Caco-2 (cell line): ENCODE measurements at regions not wholly inside any gene's neighbourhood (a gene's known extent, or its start where the extent isn't known, plus 50 kb on each side); places are given as distances from the start of the nearest gene placed in this dataset.

ENCODE experiments used
- BruUV-seq: library from RNA; stranded (reverse); fragments of 400-500 nt; replicated peaks from 2 replicates; lab custom pipeline; 2021; lab: Mats Ljungman, UMichigan
- CTCF ChIA-PET: fragments of 300-600 bp; sonication (Branson Sonifier 250); formaldehyde crosslinking; loops from one replicate; lab custom pipeline; 2022; ENCODE audit warnings: antibody characterized with exemption; lab: Charles Lee
- POLR2A ChIA-PET: fragments of 300-600 bp; sonication (Branson Sonifier 250); formaldehyde crosslinking; loops from one replicate; lab custom pipeline; 2022; ENCODE audit warnings: antibody characterized with exemption; lab: Charles Lee
- DNase-seq, 2 experiments: peaks; one replicate each; pipeline versions ENCODE4 v3.0.0 to v3.0.0-alpha.2; 2020 to 2022
- H3K27me3 ChIP-seq: replicated peaks from 2 replicates; pipeline ENCODE4 v1.6.0; 2011; ENCODE audit warnings: low read length; ENCODE audit not compliant: control insufficient read depth, insufficient read depth
- H3K36me3 ChIP-seq: 2 replicates; pipeline ENCODE4 v1.5.1; 2011; ENCODE audit warnings: low read length; ENCODE audit not compliant: control insufficient read depth, insufficient read depth
- H3K4me1 ChIP-seq: fragments of 250-450 bp; sonication (Bioruptor Pico); 2 replicates; pipeline ENCODE4 v1.5.1; 2020; ENCODE audit warnings: mild to moderate bottlenecking
- H3K4me3 ChIP-seq: 2 replicates; pipeline ENCODE4 v1.5.1; 2011; ENCODE audit warnings: low read depth, mild to moderate bottlenecking, control low read depth, low read length
- H3K9me3 ChIP-seq: fragments of 250-450 bp; sonication (Bioruptor Pico); 2 replicates; pipeline ENCODE4 v1.5.1; 2020; ENCODE audit warnings: mild to moderate bottlenecking, moderate library complexity
- H3K27ac Mint-ChIP-seq: one replicate; pipeline ENCODE4 v1.8.0; 2022; ENCODE audit warnings: mixed read lengths; ENCODE audit not compliant: unreplicated experiment
- H3K27me3 Mint-ChIP-seq: one replicate; pipeline ENCODE4 v1.8.0; 2022; ENCODE audit warnings: mixed read lengths; ENCODE audit not compliant: insufficient read depth, unreplicated experiment
- H3K36me3 Mint-ChIP-seq: one replicate; pipeline ENCODE4 v1.8.0; 2022; ENCODE audit warnings: mild to moderate bottlenecking, mixed read lengths; ENCODE audit not compliant: insufficient read depth, unreplicated experiment
- H3K4me1 Mint-ChIP-seq: one replicate; pipeline ENCODE4 v1.8.0; 2022; ENCODE audit warnings: low read depth, mixed read lengths; ENCODE audit not compliant: unreplicated experiment
- H3K4me3 Mint-ChIP-seq: one replicate; pipeline ENCODE4 v1.8.0; 2022; ENCODE audit warnings: mild to moderate bottlenecking, moderate library complexity, mixed read lengths; ENCODE audit not compliant: unreplicated experiment
- H3K9me3 Mint-ChIP-seq: one replicate; pipeline ENCODE4 v1.8.0; 2022; ENCODE audit warnings: mixed read lengths; ENCODE audit not compliant: unreplicated experiment
- CTCF ChIP-seq, 2 experiments: fragments of 200-600 bp in 1 of 2; IDR thresholded peaks; 1 replicate in 1 of 2; 2 replicates in 1 of 2; pipeline versions ENCODE4 v1.5.1 to v1.8.0; 2011 to 2022; ENCODE audit warnings: antibody characterized with exemption in 1 of 2, control low read depth in 1 of 2, inconsistent platforms in 1 of 2, low read depth in 1 of 2, low read length in 1 of 2, mild to moderate bottlenecking in 1 of 2, moderate library complexity in 1 of 2; ENCODE audit not compliant: insufficient read depth in 1 of 2, severe bottlenecking in 1 of 2, unreplicated experiment in 1 of 2
- intact Hi-C: fragments of 100-400 bp; cut with micrococcal nuclease; formaldehyde crosslinking; loops from one replicate; pipeline ENCODE4 v1.10.0; 2022; ENCODE audit not compliant: unreplicated experiment

- no peaks in the 10 kb centered on the region for H3K27me3 Mint-ChIP-seq
- no peaks in the 10 kb centered on the region for H3K36me3 Mint-ChIP-seq
- H3K4me3 Mint-ChIP-seq = no peak overlapping the region
- CTCF ChIA-PET = no interaction called here
- BruUV-seq = no TSS peak
- Histone ChIP-seq H3K4me3 (no peak overlapping the region), H3K27me3 (no peaks in the 10 kb centered on the region), H3K4me1 (peaks cover 27% of the 10 kb centered on the region), H3K9me3 (peaks cover 8% of the 10 kb centered on the region; the same call in 1 of the 2 replicates), H3K36me3 (no peaks in the 10 kb centered on the region)
- POLR2A ChIA-PET = no interaction called here
- TF ChIP-seq CTCF (IDR thresholded peaks at IDR 0.05; ENCODE audit: insufficient read depth in 1 of 2, low read depth in 1 of 2, low read length in 1 of 2, severe bottlenecking in 1 of 2, unreplicated experiment in 1 of 2) = no peak
- H3K27ac Mint-ChIP-seq = no peak overlapping the region
- intact Hi-C loops = no loop called here
- H3K4me1 Mint-ChIP-seq = peaks cover 35% of the 10 kb centered on the region
- DNase-seq = no peak
- peaks cover 41% of the 10 kb centered on the region for H3K9me3 Mint-ChIP-seq
Observed at GRCh38 chr11:104618954-104619353, 279.3 kb downstream of the CASP12 start.

DNA sequence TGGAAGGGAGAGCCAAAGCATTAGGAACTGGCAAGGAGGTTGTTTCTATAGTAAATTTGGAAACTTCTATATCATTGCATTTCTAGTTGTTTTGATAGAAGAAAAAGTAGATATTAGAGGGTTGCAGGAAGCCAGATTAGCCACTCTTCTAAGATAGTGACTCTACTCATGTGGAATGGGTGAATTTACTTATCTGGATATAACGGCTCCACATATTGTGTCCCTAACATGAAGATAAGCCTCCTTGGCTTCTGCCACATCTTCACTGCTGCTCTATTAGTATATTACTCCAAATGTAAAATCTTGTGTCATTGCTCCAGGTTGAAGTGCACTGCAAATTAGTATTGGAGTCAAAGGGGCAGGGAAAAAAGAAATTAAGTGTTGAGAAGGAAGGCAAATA lies 283.3 kb downstream of the CASP12 start:
- Mint-ChIP-seq H3K36me3 (no peaks in the 10 kb centered on the region), H3K4me3 (no peak overlapping the region), H3K9me3 (peaks cover 23% of the 10 kb centered on the region), H3K27me3 (no peaks in the 10 kb centered on the region), H3K27ac (no peak overlapping the region), H3K4me1 (peaks cover 6% of the 10 kb centered on the region)
- DNase-seq = no peak
- H3K27me3 ChIP-seq = no peaks in the 10 kb centered on the region
- no peak overlapping the region for H3K4me3 ChIP-seq
- BruUV-seq = no TSS peak
- no peaks in the 10 kb centered on the region for H3K36me3 ChIP-seq
- 0 out of 2 replicates have a peak, but pooled peaks cover 8% of the 10 kb centered on the region for H3K9me3 ChIP-seq
- intact Hi-C loops = no loop called here
- H3K4me1 ChIP-seq = peaks cover under 1% of the 10 kb centered on the region
- POLR2A ChIA-PET = no interaction called here
- no peak for TF ChIP-seq CTCF (IDR thresholded peaks at IDR 0.05; ENCODE audit: insufficient read depth in 1 of 2, low read depth in 1 of 2, low read length in 1 of 2, severe bottlenecking in 1 of 2, unreplicated experiment in 1 of 2)
- CTCF ChIA-PET = no interaction called here

DNA sequence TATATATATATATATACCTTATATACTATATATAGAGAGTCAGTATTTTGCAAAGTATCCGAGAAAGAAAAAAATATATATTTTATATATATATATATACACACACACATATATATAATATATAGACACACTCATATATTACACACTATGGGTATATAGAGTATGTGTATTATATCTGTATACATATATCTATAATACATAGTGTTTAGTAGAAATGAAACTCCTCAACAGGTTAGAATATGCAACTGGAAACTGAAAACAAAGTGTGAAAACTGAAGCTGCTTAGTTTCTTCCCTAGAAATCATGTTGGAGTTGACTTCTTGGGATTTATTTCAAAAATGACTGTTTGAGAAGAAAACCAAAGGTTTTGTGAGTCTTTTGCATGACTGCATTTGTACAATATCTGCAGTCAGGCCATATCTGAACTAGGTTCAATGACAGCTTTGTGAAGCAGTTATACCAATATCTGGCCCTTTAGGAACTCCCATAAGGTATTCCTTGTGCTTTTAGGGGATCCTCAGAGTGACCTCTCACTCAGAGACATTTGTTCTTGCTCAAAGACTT lies 284.1 kb downstream of the CASP12 start:
- DNase-seq = no peak
- 0 out of 2 replicates have a peak, but pooled peaks cover 8% of the 10 kb centered on the region for H3K9me3 ChIP-seq
- Mint-ChIP-seq H3K4me3 (no peak overlapping the region), H3K4me1 (peaks cover 6% of the 10 kb centered on the region), H3K27ac (no peak overlapping the region), H3K9me3 (peaks cover 23% of the 10 kb centered on the region), H3K36me3 (no peaks in the 10 kb centered on the region), H3K27me3 (no peaks in the 10 kb centered on the region)
- no TSS peak for BruUV-seq
- H3K27me3 ChIP-seq = no peaks in the 10 kb centered on the region
- ChIA-PET CTCF (no interaction called here), POLR2A (no interaction called here)
- H3K36me3 ChIP-seq = no peaks in the 10 kb centered on the region
- intact Hi-C loops = no loop called here
- no peak overlapping the region for H3K4me3 ChIP-seq
- H3K4me1 ChIP-seq = 0 out of 2 replicates have a peak, but pooled peaks cover 4% of the 10 kb centered on the region
- TF ChIP-seq CTCF (IDR thresholded peaks at IDR 0.05; ENCODE audit: insufficient read depth in 1 of 2, low read depth in 1 of 2, low read length in 1 of 2, severe bottlenecking in 1 of 2, unreplicated experiment in 1 of 2) = no peak
